ENCODE measurements at regions not wholly inside any gene's neighbourhood (a gene's known extent, or its start where the extent isn't known, plus 50 kb on each side); places are given as distances from the start of the nearest gene placed in this dataset.

- H3K36me3 ChIP-seq (ENCODE audit: control insufficient read depth in 1 of 2, insufficient read depth in 2 of 2, low read length in 2 of 2) = no peaks in the 10 kb centered on the region
- no peak overlapping the region for H3K9ac ChIP-seq (ENCODE audit: low read depth in 1 of 2, low read length in 2 of 2)
- H3K4me1 ChIP-seq (ENCODE audit: control insufficient read depth in 1 of 2, insufficient read depth in 2 of 2, low read length in 2 of 2) = peaks cover 0 to 7% of the 10 kb centered on the region in 2 donors
- no peaks in the 10 kb centered on the region for H3K27me3 ChIP-seq (ENCODE audit: control insufficient read depth in 1 of 2, insufficient read depth in 2 of 2, low read length in 2 of 2)
- H3K9me3 ChIP-seq (ENCODE audit: control insufficient read depth in 1 of 2, low read length in 2 of 2) = no peaks in the 10 kb centered on the region
- H3K4me3 ChIP-seq (ENCODE audit: low read depth in 1 of 2, low read length in 2 of 2) = no peak overlapping the region
- no peak overlapping the region for H3K27ac ChIP-seq (ENCODE audit: low read depth, low read length)
Observed at GRCh38 chr2:136233298-136233697, 115.3 kb upstream of the CXCR4 start.

- H3K27me3 ChIP-seq (ENCODE audit: control insufficient read depth in 1 of 2, insufficient read depth in 2 of 2, low read length in 2 of 2) = no peaks in the 10 kb centered on the region
- no peaks in the 10 kb centered on the region for H3K9me3 ChIP-seq (ENCODE audit: control insufficient read depth in 1 of 2, low read length in 2 of 2)
- H3K4me1 ChIP-seq (ENCODE audit: control insufficient read depth in 1 of 2, insufficient read depth in 2 of 2, low read length in 2 of 2) = peaks cover 0 to under 1% of the 10 kb centered on the region in 2 donors
- H3K27ac ChIP-seq (ENCODE audit: low read depth, low read length) = no peak overlapping the region
- no peak overlapping the region for H3K9ac ChIP-seq (ENCODE audit: low read depth in 1 of 2, low read length in 2 of 2)
- H3K36me3 ChIP-seq (ENCODE audit: control insufficient read depth in 1 of 2, insufficient read depth in 2 of 2, low read length in 2 of 2) = no peaks in the 10 kb centered on the region
- H3K4me3 ChIP-seq (ENCODE audit: low read depth in 1 of 2, low read length in 2 of 2) = no peak overlapping the region
Observed at GRCh38 chr2:136232456-136233172, 114.7 kb upstream of the CXCR4 start.

- H3K27me3 ChIP-seq (ENCODE audit: control insufficient read depth in 1 of 2, insufficient read depth in 2 of 2, low read length in 2 of 2) = no peaks in the 10 kb centered on the region
- H3K4me1 ChIP-seq (ENCODE audit: control insufficient read depth in 1 of 2, insufficient read depth in 2 of 2, low read length in 2 of 2) = no peaks in the 10 kb centered on the region
- no peak overlapping the region for H3K4me3 ChIP-seq (ENCODE audit: low read depth in 1 of 2, low read length in 2 of 2)
- H3K9ac ChIP-seq (ENCODE audit: low read depth in 1 of 2, low read length in 2 of 2) = no peak overlapping the region
- H3K27ac ChIP-seq (ENCODE audit: low read depth, low read length) = no peak overlapping the region
- H3K36me3 ChIP-seq (ENCODE audit: control insufficient read depth in 1 of 2, insufficient read depth in 2 of 2, low read length in 2 of 2) = no peaks in the 10 kb centered on the region
- H3K9me3 ChIP-seq (ENCODE audit: control insufficient read depth in 1 of 2, low read length in 2 of 2) = no peaks in the 10 kb centered on the region
Observed at GRCh38 chr2:136230464-136230863, 112.5 kb upstream of the CXCR4 start.

- H3K36me3 ChIP-seq (ENCODE audit: control insufficient read depth in 1 of 2, insufficient read depth in 2 of 2, low read length in 2 of 2) = no peaks in the 10 kb centered on the region
- no peak overlapping the region for H3K9ac ChIP-seq (ENCODE audit: low read depth in 1 of 2, low read length in 2 of 2)
- no peaks in the 10 kb centered on the region for H3K4me1 ChIP-seq (ENCODE audit: control insufficient read depth in 1 of 2, insufficient read depth in 2 of 2, low read length in 2 of 2)
- no peak overlapping the region for H3K27ac ChIP-seq (ENCODE audit: low read depth, low read length)
- H3K4me3 ChIP-seq (ENCODE audit: low read depth in 1 of 2, low read length in 2 of 2) = no peak overlapping the region
- H3K9me3 ChIP-seq (ENCODE audit: control insufficient read depth in 1 of 2, low read length in 2 of 2) = no peaks in the 10 kb centered on the region
- no peaks in the 10 kb centered on the region for H3K27me3 ChIP-seq (ENCODE audit: control insufficient read depth in 1 of 2, insufficient read depth in 2 of 2, low read length in 2 of 2)
Observed at GRCh38 chr2:136226903-136227302, 109.0 kb upstream of the CXCR4 start.

- Histone ChIP-seq H3K27me3 (ENCODE audit: control insufficient read depth in 1 of 2, insufficient read depth in 2 of 2, low read length in 2 of 2) (no peaks in the 10 kb centered on the region), H3K36me3 (ENCODE audit: control insufficient read depth in 1 of 2, insufficient read depth in 2 of 2, low read length in 2 of 2) (no peaks in the 10 kb centered on the region), H3K9me3 (ENCODE audit: control insufficient read depth in 1 of 2, low read length in 2 of 2) (no peaks in the 10 kb centered on the region), H3K4me1 (ENCODE audit: control insufficient read depth in 1 of 2, insufficient read depth in 2 of 2, low read length in 2 of 2) (no peaks in the 10 kb centered on the region), H3K4me3 (ENCODE audit: low read depth in 1 of 2, low read length in 2 of 2) (no peak overlapping the region), H3K9ac (ENCODE audit: low read depth in 1 of 2, low read length in 2 of 2) (no peak overlapping the region), H3K27ac (ENCODE audit: low read depth, low read length) (no peak overlapping the region)
Observed at GRCh38 chr2:136225950-136226835, 108.2 kb upstream of the CXCR4 start.

GRCh38 chr2:136223274-136223673 lies 105.3 kb upstream of the CXCR4 start:
- H3K27me3 ChIP-seq (ENCODE audit: control insufficient read depth in 1 of 2, insufficient read depth in 2 of 2, low read length in 2 of 2) = no peaks in the 10 kb centered on the region
- no peak overlapping the region for H3K4me3 ChIP-seq (ENCODE audit: low read depth in 1 of 2, low read length in 2 of 2)
- H3K4me1 ChIP-seq (ENCODE audit: control insufficient read depth in 1 of 2, insufficient read depth in 2 of 2, low read length in 2 of 2) = no peaks in the 10 kb centered on the region
- no peaks in the 10 kb centered on the region for H3K9me3 ChIP-seq (ENCODE audit: control insufficient read depth in 1 of 2, low read length in 2 of 2)
- no peak overlapping the region for H3K9ac ChIP-seq (ENCODE audit: low read depth in 1 of 2, low read length in 2 of 2)
- no peaks in the 10 kb centered on the region for H3K36me3 ChIP-seq (ENCODE audit: control insufficient read depth in 1 of 2, insufficient read depth in 2 of 2, low read length in 2 of 2)
- no peak overlapping the region for H3K27ac ChIP-seq (ENCODE audit: low read depth, low read length)

GRCh38 chr2:136222862-136223261 lies 104.9 kb upstream of the CXCR4 start:
- H3K36me3 ChIP-seq (ENCODE audit: control insufficient read depth in 1 of 2, insufficient read depth in 2 of 2, low read length in 2 of 2) = no peaks in the 10 kb centered on the region
- H3K9ac ChIP-seq (ENCODE audit: low read depth in 1 of 2, low read length in 2 of 2) = no peak overlapping the region
- H3K27me3 ChIP-seq (ENCODE audit: control insufficient read depth in 1 of 2, insufficient read depth in 2 of 2, low read length in 2 of 2) = no peaks in the 10 kb centered on the region
- H3K4me1 ChIP-seq (ENCODE audit: control insufficient read depth in 1 of 2, insufficient read depth in 2 of 2, low read length in 2 of 2) = no peaks in the 10 kb centered on the region
- H3K27ac ChIP-seq (ENCODE audit: low read depth, low read length) = no peak overlapping the region
- H3K9me3 ChIP-seq (ENCODE audit: control insufficient read depth in 1 of 2, low read length in 2 of 2) = no peaks in the 10 kb centered on the region
- no peak overlapping the region for H3K4me3 ChIP-seq (ENCODE audit: low read depth in 1 of 2, low read length in 2 of 2)

GRCh38 chr2:136221026-136221425 lies 103.1 kb upstream of the CXCR4 start:
- H3K9me3 ChIP-seq (ENCODE audit: control insufficient read depth in 1 of 2, low read length in 2 of 2) = no peaks in the 10 kb centered on the region
- H3K9ac ChIP-seq (ENCODE audit: low read depth in 1 of 2, low read length in 2 of 2) = no peak overlapping the region
- H3K4me3 ChIP-seq (ENCODE audit: low read depth in 1 of 2, low read length in 2 of 2) = no peak overlapping the region
- no peak overlapping the region for H3K27ac ChIP-seq (ENCODE audit: low read depth, low read length)
- H3K27me3 ChIP-seq (ENCODE audit: control insufficient read depth in 1 of 2, insufficient read depth in 2 of 2, low read length in 2 of 2) = no peaks in the 10 kb centered on the region
- H3K36me3 ChIP-seq (ENCODE audit: control insufficient read depth in 1 of 2, insufficient read depth in 2 of 2, low read length in 2 of 2) = no peaks in the 10 kb centered on the region
- H3K4me1 ChIP-seq (ENCODE audit: control insufficient read depth in 1 of 2, insufficient read depth in 2 of 2, low read length in 2 of 2) = no peaks in the 10 kb centered on the region

- Histone ChIP-seq H3K27me3 (ENCODE audit: control insufficient read depth in 1 of 2, insufficient read depth in 2 of 2, low read length in 2 of 2) (no peaks in the 10 kb centered on the region), H3K4me1 (ENCODE audit: control insufficient read depth in 1 of 2, insufficient read depth in 2 of 2, low read length in 2 of 2) (no peaks in the 10 kb centered on the region), H3K36me3 (ENCODE audit: control insufficient read depth in 1 of 2, insufficient read depth in 2 of 2, low read length in 2 of 2) (no peaks in the 10 kb centered on the region), H3K4me3 (ENCODE audit: low read depth in 1 of 2, low read length in 2 of 2) (no peak overlapping the region), H3K9me3 (ENCODE audit: control insufficient read depth in 1 of 2, low read length in 2 of 2) (no peaks in the 10 kb centered on the region), H3K27ac (ENCODE audit: low read depth, low read length) (no peak overlapping the region), H3K9ac (ENCODE audit: low read depth in 1 of 2, low read length in 2 of 2) (no peak overlapping the region)
Observed at GRCh38 chr2:136219963-136220362, 102.0 kb upstream of the CXCR4 start.

GRCh38 chr2:136219341-136219740 lies 101.4 kb upstream of the CXCR4 start:
- H3K9me3 ChIP-seq (ENCODE audit: control insufficient read depth in 1 of 2, low read length in 2 of 2) = no peaks in the 10 kb centered on the region
- H3K27ac ChIP-seq (ENCODE audit: low read depth, low read length) = no peak overlapping the region
- H3K27me3 ChIP-seq (ENCODE audit: control insufficient read depth in 1 of 2, insufficient read depth in 2 of 2, low read length in 2 of 2) = no peaks in the 10 kb centered on the region
- H3K4me3 ChIP-seq (ENCODE audit: low read depth in 1 of 2, low read length in 2 of 2) = no peak overlapping the region
- H3K36me3 ChIP-seq (ENCODE audit: control insufficient read depth in 1 of 2, insufficient read depth in 2 of 2, low read length in 2 of 2) = no peaks in the 10 kb centered on the region
- no peak overlapping the region for H3K9ac ChIP-seq (ENCODE audit: low read depth in 1 of 2, low read length in 2 of 2)
- H3K4me1 ChIP-seq (ENCODE audit: control insufficient read depth in 1 of 2, insufficient read depth in 2 of 2, low read length in 2 of 2) = no peaks in the 10 kb centered on the region
